ENCODE measurements at regions not wholly inside any gene's neighbourhood (a gene's known extent, or its start where the extent isn't known, plus 50 kb on each side); places are given as distances from the start of the nearest gene placed in this dataset.

DNA sequence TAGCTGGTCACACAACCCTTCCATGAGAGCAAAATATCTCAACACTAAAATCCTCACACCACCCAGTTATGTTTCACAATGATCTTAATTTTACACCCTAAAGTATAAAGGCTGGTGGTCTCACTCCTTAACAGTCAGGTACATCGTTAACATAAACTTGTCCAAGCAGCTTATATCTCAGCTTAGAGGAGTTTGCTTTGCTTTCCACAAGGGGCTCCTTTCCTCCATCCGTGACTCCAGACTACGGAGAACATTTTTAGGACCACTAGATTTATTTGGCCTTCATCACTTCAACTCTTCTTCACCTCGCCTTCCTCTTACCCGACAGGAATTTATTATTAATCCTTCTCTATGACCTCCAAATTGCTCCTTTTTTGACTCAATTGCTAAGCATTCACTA is 1014.1 kb upstream of the NUDT12 start:
- TF ChIP-seq, protein P1, sequence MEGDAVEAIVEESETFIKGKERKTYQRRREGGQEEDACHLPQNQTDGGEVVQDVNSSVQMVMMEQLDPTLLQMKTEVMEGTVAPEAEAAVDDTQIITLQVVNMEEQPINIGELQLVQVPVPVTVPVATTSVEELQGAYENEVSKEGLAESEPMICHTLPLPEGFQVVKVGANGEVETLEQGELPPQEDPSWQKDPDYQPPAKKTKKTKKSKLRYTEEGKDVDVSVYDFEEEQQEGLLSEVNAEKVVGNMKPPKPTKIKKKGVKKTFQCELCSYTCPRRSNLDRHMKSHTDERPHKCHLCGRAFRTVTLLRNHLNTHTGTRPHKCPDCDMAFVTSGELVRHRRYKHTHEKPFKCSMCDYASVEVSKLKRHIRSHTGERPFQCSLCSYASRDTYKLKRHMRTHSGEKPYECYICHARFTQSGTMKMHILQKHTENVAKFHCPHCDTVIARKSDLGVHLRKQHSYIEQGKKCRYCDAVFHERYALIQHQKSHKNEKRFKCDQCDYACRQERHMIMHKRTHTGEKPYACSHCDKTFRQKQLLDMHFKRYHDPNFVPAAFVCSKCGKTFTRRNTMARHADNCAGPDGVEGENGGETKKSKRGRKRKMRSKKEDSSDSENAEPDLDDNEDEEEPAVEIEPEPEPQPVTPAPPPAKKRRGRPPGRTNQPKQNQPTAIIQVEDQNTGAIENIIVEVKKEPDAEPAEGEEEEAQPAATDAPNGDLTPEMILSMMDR (IDR thresholded peaks at IDR 0.05; ENCODE audit: poor library complexity) = no peak
- no peak for TF ChIP-seq EZH2phosphoT487 (IDR thresholded peaks at IDR 0.05; ENCODE audit: low read depth, severe bottlenecking, unreplicated experiment)
